ENCODE measurements at regions not wholly inside any gene's neighbourhood (a gene's known extent, or its start where the extent isn't known, plus 50 kb on each side); places are given as distances from the start of the nearest gene placed in this dataset.

DNA sequence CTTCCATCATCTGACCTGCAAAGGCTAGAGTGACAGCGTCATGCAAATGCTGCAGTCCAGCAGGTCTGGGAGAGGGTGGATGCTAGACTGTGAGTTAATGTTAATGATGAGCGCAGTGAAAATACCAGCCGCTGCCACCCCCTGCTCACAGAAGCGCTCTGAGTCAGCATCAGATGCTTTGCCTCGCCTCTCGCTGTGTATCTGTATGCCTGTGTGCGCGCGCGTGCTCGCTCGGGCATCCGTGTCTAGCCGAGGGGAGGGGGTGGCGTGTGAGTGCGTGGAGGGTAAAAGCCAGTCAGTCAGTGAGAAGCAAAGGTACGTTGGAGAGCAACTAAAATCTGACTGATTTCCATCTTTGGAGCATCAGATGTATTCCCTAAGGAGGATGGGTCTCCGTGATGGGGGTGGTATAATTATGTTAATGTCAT is 858.7 kb downstream of the USP25 start:
- DNase-seq = no peak
- Histone ChIP-seq H3K27me3 (replicated peaks in 1 of 7) (no peaks in the 10 kb centered on the region), H3K27ac (no peak overlapping the region), H3K4me1 (no peaks in the 10 kb centered on the region), H3K9me3 (no peaks in the 10 kb centered on the region), H3K4me3 (no peak overlapping the region), H3K36me3 (no peaks in the 10 kb centered on the region)
- TF ChIP-seq POLR2AphosphoS5 (IDR thresholded peaks at IDR 0.05) (no peak), POLR2A (IDR thresholded peaks at IDR 0.05) (no peak)
- TF ChIP-seq, protein P1, sequence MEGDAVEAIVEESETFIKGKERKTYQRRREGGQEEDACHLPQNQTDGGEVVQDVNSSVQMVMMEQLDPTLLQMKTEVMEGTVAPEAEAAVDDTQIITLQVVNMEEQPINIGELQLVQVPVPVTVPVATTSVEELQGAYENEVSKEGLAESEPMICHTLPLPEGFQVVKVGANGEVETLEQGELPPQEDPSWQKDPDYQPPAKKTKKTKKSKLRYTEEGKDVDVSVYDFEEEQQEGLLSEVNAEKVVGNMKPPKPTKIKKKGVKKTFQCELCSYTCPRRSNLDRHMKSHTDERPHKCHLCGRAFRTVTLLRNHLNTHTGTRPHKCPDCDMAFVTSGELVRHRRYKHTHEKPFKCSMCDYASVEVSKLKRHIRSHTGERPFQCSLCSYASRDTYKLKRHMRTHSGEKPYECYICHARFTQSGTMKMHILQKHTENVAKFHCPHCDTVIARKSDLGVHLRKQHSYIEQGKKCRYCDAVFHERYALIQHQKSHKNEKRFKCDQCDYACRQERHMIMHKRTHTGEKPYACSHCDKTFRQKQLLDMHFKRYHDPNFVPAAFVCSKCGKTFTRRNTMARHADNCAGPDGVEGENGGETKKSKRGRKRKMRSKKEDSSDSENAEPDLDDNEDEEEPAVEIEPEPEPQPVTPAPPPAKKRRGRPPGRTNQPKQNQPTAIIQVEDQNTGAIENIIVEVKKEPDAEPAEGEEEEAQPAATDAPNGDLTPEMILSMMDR (IDR thresholded peaks at IDR 0.05 in 8 of 11, conservative IDR thresholded peaks at IDR 0.05 in 3 of 11) = no peak
- WGBS, 5 donors = 66 to 83% (median 70%) methylated on average over 18 of the region's 18 CpGs
- intact Hi-C loops (cut with DNase I; ENCODE audit: low total_unique reads) = no loop called here

DNA sequence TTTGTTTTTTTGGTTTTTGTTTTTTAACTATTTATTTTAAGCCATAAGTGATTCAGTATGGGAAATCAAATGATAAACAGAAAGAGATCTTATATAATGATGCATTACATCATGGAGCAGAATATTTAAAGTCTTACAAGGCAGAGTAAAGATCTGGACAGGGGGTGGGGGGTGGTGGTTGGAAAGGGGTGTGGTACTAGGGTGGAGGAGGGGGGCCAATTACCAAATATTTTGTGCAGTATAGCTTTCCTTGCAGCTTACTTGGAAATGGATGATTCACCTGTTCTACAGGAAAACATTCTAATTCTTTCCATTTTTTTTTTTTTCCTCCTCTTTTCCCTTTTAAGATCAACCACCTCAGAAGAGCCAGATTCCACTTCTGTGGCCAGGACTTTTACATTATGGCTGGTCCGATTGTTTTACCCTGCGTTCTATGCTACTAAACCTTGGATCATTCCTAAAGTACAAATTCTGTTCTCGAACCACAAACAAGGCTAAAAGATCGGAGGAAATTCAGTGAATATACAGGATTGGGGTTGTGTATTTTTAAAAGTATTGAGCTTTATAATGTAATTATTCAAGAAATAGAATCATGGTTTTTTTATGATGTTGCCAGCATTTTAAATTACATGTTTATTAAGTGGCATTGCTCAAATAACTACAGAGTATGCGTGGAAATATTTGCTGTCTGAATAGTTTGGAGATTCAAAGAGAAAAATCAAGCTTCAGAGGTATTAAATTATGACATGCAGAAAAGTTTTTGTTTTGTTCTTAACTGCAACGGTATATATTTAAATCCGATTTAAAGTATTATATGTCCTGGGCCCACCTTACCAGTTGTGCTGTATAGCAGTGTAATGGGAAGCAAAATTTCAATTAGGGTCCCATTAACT is 859.5 kb downstream of the USP25 start:
- Histone ChIP-seq H3K27ac (no peak overlapping the region), H3K27me3 (replicated peaks in 1 of 7) (no peaks in the 10 kb centered on the region), H3K36me3 (no peaks in the 10 kb centered on the region), H3K4me1 (no peaks in the 10 kb centered on the region), H3K4me3 (no peak overlapping the region), H3K9me3 (no peaks in the 10 kb centered on the region)
- intact Hi-C loops (cut with DNase I; ENCODE audit: low total_unique reads) = no loop called here
- TF ChIP-seq POLR2A (IDR thresholded peaks at IDR 0.05) (no peak), POLR2AphosphoS5 (IDR thresholded peaks at IDR 0.05) (no peak)
- TF ChIP-seq, protein P1 (IDR thresholded peaks at IDR 0.05 in 8 of 11, conservative IDR thresholded peaks at IDR 0.05 in 3 of 11) = no peak
- 88 to 94% (median 90%) methylated on average over 7 of the region's 7 CpGs for WGBS, 5 donors
- no peak for DNase-seq

DNA sequence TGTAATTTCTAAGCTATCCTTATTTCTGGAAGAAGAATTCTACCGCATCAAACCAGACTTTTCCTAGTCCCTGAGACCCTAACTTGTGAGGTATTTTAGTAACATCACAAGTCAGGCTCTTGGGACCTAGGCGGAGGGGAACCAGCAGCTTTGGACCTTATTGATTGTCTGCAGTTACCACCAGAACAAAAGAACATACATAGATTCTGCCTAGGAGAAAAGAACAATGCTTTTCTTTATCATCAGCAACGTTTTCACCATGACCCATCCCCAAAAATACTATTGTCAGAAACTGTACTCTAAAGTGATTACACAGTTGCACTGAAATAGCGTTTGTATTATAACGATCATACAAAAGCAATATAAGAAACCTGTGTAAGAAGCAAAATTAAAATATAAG is 860.4 kb downstream of the USP25 start:
- H3K4me1 ChIP-seq = no peaks in the 10 kb centered on the region
- no peaks in the 10 kb centered on the region for H3K9me3 ChIP-seq
- no peak overlapping the region for H3K4me3 ChIP-seq
- TF ChIP-seq POLR2A (IDR thresholded peaks at IDR 0.05) (no peak), POLR2AphosphoS5 (IDR thresholded peaks at IDR 0.05) (no peak)
- TF ChIP-seq, protein P1 (IDR thresholded peaks at IDR 0.05 in 8 of 11, conservative IDR thresholded peaks at IDR 0.05 in 3 of 11) = no peak
- H3K36me3 ChIP-seq = no peaks in the 10 kb centered on the region
- no peak overlapping the region for H3K27ac ChIP-seq
- no peak for DNase-seq
- WGBS, 5 donors = 84 to 91% (median 87%) methylated on average over 5 of the region's 5 CpGs
- H3K27me3 ChIP-seq (replicated peaks in 1 of 7) = no peaks in the 10 kb centered on the region
- intact Hi-C loops (cut with DNase I; ENCODE audit: low total_unique reads) = no loop called here

DNA sequence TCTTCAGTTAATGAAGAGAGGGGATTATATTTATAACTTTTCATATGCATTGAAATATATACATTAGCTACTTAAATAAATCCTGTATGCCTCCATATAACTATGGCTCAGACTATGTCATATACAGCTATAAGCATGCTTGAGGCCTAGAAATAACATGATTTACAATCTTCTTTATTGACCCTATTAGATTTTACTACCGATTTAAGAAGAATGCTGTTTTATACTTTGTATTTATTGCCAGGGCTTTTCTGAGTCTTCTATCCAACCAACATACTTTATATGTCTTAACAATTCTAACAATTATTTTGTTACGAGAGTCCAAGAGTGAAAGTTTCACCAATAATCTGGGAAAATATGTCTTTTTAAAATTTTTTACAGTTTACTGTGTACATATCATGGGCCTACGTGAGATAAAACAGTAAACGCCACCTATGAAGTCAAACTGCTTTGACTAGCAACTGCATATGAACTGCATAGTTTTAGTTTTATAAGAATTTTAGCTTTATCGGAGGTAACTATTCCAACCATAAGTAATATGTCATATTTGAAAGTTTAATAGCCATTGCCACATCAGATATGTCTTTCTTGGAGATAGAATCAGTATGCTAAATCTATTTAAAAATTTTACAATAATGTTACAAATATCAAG is 861.0 kb downstream of the USP25 start:
- TF ChIP-seq POLR2AphosphoS5 (IDR thresholded peaks at IDR 0.05) = no peak
- TF ChIP-seq POLR2A (IDR thresholded peaks at IDR 0.05) = no peak
- TF ChIP-seq, protein P1 (IDR thresholded peaks at IDR 0.05 in 8 of 11, conservative IDR thresholded peaks at IDR 0.05 in 3 of 11) = no peak
- DNase-seq = no peak
- Histone ChIP-seq H3K27me3 (replicated peaks in 1 of 7) (no peaks in the 10 kb centered on the region), H3K4me3 (no peak overlapping the region), H3K36me3 (no peaks in the 10 kb centered on the region), H3K27ac (no peak overlapping the region), H3K9me3 (no peaks in the 10 kb centered on the region), H3K4me1 (no peaks in the 10 kb centered on the region)
- intact Hi-C loops (cut with DNase I; ENCODE audit: low total_unique reads) = no loop called here
- WGBS, 5 donors = 86 to 92% (median 89%) methylated on average over 5 of the region's 5 CpGs

Measured in spleen (tissue), 11 donors.